Dedifferentiated amniotic fluid mesenchymal stem cell (primary cell): ENCODE measurements at regions not wholly inside any gene's neighbourhood (a gene's known extent, or its start where the extent isn't known, plus 50 kb on each side); places are given as distances from the start of the nearest gene placed in this dataset.
A peak's percentile ranks its signal among the peaks of the same experiment; 100 is the strongest.
"Not testable (repeated sequence)": the region's sequence is repeated elsewhere in the genome, so short reads cannot be mapped to it uniquely, and the experiment has no call there.

ENCODE experiments used
- DNase-seq: peaks from one replicate; pipeline ENCODE4 v3.0.0-alpha.2; 2016; ENCODE audit errors: extremely low spot score

- peak; percentile 24 for DNase-seq
Observed at GRCh38 chr11:106152013-106152412, 74.6 kb downstream of the AASDHPPT start.

GRCh38 chr11:106152824-106153223 lies 75.4 kb downstream of the AASDHPPT start:
- DNase-seq, result peak; percentile 47

DNA sequence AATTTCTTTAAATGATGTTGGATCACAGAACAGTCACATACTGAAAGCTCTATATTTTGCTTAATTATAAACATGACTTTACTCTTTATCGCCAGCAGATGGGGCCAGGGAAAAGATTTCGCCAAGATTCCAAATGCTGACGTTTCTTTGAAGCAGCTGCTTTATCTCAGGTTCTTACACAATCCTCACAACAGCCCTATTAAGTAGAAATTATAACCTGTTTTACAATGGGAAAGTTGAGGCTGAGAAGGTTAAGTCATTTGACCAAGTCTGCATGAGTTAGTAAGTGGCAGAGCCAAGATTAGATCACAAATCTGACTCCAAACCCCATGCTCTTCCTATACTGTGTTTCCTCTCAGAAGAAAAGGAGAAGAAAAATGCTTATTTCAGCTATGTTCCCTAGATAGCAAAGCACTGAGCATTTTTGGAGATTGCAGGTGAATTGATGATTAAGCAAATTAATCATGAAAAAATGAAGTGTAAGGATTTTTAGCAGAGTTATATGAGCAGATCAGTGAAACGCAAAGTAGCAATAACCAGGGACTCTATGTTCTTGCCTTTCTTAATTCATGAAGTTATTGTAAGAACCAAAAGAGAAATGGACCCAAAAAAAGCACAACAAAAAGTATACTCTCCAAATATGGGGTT lies 79.0 kb downstream of the AASDHPPT start:
- peak; percentile 86 for DNase-seq

DNA sequence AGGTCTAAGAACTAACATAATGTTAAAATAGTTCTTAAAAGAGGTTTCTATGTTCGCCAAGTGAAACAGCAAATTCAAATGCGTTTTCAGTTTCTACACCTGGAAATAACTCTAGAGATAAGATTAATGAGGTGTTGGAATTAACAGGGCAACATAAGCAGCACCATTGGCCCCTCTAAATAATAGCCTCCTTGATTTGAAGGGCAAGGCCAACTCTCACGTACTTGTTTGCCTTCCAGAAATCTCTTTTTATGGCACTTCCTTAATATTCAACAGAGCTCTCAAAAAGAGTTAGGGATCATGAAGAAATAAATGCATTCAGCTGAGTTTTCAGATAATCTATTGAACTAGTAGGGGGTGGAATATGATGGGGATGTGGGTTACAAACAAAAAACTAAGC lies 80.9 kb downstream of the AASDHPPT start:
- no peak for DNase-seq

- DNase-seq, result no peak
Observed at GRCh38 chr11:106159836-106160235, 82.4 kb downstream of the AASDHPPT start.

- no peak for DNase-seq
Observed at GRCh38 chr11:106160494-106160893, 83.0 kb downstream of the AASDHPPT start.

DNA sequence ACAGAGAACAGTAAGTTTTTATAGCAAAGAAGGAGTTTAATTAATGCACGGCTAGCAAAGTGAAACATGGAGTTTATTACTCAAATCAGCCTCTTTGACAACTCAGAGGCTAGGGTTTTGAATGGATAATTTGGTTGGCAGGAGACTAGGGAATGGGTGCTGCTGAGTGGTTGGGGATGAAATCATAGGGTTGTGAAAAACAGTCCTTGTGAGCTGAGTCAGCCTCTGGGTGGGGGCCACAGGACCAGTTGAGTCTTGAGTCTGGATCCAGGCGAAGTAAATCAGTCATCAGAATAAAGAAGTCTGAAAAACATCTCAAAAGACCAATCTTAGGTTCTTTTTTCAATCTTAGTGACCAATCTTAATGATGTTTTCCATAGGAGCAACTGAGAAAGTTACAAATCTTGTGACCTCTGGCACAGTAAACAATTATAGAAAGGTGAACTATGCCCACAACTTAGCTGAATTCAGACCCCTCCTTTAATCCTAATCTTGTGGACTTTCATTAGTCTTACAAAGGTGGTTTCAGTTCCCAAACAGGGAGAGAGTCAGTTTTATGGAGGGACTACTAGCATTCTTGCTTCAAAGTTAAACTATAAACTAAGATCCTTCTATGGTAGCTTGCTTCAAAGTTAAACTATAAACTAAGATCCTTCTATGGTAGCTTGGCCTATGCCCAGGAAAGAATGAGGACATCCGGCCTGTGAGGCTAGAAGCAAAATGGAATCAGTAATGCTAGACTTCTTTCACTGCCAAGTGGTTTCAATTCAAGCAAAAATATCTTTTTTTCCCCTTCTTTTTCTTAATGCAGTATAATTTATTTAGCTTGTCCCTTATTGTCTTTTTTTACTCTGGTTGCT lies 84.5 kb downstream of the AASDHPPT start:
- DNase-seq, result no peak

DNA sequence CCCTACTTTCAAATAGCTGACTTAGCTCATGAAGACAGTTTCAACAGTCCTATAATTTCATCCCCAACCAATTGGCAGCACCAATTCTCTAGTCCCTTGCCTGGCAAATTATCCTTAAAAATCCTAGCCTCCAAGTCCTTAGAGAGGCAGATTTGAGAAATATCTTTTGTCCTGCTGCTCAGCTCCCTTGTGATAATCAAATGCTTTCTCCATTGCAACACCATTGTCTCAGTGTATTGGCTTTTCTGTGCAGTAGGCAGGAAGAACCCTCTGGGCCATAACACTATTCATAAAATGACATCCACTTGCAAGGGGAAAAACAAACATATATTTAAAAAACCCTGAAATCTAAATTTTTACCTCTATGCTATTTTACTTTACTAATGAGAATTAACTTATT lies 89.6 kb downstream of the AASDHPPT start:
- DNase-seq, result no peak

DNA sequence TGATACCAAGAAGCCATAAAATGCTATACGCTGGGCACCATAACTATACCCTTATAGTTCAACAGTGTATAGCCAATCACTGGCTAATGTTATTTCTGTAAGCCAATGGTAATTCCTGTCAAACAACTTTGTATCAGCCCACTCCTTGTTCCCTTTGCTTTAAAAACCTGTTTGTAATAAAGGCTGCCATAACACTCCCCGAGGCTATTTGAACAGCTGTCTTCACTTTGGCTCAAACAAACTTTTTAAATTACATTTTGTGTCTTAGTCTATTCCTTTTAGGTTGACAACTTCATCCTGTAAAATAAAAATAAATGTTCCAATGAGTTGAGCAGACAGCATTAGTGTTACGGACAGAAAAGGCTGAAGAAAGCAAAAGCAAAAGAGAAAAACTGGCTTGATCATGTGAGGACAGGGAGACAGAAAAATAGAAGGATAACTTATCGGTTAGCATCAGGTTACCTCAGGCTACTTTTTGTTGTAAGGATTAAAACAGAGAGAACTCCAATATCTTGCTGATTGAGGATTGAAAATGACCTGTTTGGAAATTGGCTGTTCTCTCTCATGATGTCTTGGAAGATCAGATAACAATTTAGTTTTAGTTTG lies 95.0 kb downstream of the AASDHPPT start:
- DNase-seq, result peak; percentile 95

DNA sequence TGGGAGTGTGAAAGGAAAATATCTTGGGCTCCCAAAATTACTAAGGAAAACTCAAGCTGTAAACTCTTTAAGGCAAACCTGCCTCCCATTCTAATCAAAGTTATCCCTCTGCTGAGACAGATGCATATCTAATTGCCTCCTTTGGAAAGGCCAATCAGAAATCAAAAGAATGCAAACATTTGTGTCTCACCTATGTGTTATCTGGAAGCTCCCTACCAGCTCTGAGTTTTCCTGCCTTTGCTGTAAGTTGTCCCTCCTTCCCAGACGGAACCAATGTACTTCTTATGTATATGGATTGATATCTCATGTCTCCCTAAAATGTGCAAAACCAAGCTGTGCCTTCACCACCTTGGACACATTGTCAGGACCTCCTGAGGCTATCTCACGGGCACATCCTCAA lies 95.8 kb downstream of the AASDHPPT start:
- DNase-seq, result no peak

- not testable (repeated sequence) for DNase-seq
Observed at GRCh38 chr11:106174003-106174402, 96.5 kb downstream of the AASDHPPT start.

DNA sequence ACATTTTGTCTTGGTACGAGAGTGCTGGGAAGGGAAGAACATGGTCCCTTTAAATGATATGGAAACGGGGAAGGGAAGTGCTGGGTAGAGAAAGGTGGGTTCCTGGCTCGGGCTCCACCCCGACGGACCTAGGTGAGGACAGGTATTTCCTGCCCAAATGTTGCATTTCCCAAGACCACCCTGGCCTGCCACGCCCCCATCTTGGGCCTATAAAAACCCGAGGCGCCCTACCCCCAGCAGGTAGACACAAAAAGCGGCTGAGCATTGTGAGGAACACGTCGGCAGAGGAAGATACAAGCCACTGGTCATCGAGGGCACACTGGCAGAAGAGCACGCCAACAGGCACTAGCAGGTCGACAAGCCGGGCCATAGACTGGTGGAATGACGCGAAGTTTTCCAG lies 99.4 kb downstream of the AASDHPPT start:
- no peak for DNase-seq

DNA sequence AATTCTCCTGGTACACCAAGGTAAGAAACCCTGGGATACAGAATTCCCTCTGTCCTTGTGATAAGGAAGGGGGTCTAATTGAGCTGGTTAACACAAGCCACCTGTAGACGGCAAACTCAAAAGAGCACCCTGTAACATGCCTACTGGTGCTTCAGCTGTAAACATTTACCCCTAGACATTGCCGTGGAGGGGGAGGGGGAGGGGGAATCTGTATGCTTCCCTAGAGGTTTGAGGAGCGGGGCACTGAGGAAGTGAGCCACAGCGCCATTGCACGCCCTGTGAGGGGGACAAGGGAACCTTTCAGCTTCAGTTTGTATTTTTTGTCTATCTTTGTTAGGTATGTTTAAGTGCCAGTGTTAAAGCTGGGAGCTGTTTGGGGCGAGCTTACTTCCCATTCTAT lies 99.8 kb downstream of the AASDHPPT start:
- no peak for DNase-seq

DNA sequence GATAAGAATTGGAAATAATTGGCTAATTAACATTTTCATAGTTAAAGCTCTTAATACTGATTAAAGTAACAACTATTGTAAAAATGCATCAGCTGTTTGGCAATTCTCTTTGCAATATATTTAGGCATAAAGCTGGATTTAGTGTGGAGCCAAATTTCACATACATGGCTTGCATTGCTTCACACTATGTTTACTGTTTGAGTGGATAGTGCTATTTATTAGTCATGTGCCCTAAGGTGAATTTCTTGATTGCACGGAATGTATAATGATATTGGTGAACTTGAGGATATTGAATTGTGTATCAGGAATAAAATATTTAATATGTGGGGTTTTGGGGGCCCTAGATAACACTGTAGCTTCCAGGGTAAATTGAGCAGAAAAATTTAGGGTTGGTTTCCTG lies 100.9 kb downstream of the AASDHPPT start:
- DNase-seq, result no peak

- DNase-seq, result no peak
Observed at GRCh38 chr11:106179048-106179447, 101.6 kb downstream of the AASDHPPT start.

GRCh38 chr11:106186630-106187029 lies 109.2 kb downstream of the AASDHPPT start:
- no peak for DNase-seq

GRCh38 chr11:106187860-106188456 lies 110.5 kb downstream of the AASDHPPT start:
- no peak for DNase-seq

- DNase-seq, result no peak
Observed at GRCh38 chr11:106193956-106194355, 116.5 kb downstream of the AASDHPPT start.

DNA sequence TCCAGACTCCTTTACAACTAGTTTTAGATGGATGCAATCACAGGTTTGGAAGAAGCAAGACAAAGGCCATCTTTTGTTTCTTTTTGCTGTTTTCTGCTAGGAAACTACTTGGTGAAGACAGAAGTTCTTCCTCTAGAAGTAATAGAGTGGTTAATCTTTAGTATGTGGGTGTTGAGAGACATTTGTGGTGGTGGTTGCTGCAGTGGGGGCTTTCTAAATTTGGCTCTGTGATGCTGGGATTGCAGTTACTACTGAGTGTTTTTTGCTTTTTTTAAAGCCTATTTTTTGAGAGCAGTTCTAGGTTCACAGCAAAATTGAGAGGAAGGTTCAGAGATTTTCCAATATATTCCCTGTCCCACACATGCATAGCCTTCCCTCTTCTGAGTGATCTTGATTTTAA lies 120.0 kb downstream of the AASDHPPT start:
- no peak for DNase-seq

- no peak for DNase-seq
Observed at GRCh38 chr11:106202935-106203620, 125.6 kb downstream of the AASDHPPT start.

DNA sequence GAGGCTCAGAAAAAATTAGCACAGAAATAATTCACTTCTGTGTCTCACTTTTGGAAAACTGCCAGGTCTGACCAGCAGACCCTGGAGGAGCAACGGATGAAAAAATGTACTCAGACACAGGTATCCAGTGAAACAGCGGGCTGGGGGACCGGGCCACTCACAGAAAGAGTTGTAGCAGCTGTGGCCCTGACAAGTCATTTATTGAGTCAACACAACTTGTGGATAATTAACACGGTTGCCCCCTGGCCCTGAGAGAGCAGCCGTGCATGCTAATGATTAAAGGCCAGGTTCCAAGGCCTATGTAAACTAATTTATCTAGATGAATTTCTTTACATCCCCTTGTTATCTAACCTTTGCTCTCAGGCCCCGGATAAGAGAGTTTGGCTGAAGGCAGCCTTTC lies 131.3 kb downstream of the AASDHPPT start:
- DNase-seq, result no peak

GRCh38 chr11:106212081-106212480 lies 134.6 kb downstream of the AASDHPPT start:
- no peak for DNase-seq
